HEK293T (cell line): ENCODE measurements at regions not wholly inside any gene's neighbourhood (a gene's known extent, or its start where the extent isn't known, plus 50 kb on each side); places are given as distances from the start of the nearest gene placed in this dataset.
"Not testable (repeated sequence)": the region's sequence is repeated elsewhere in the genome, so short reads cannot be mapped to it uniquely, and the experiment has no call there.

Experiments used
- CTCF ChIA-PET: fragments of 350-600 bp; formaldehyde crosslinking; extraction: SDS; loops from one replicate; lab custom pipeline; 2021; ENCODE audit warnings: antibody characterized with exemption, inconsistent platforms; lab: Yijun Ruan, JAX
- POLR2A ChIA-PET: fragments of 350-600 bp; formaldehyde crosslinking; extraction: SDS; loops from one replicate; lab custom pipeline; 2020; ENCODE audit warnings: antibody characterized with exemption, inconsistent platforms; lab: Yijun Ruan, JAX
- DNase-seq: peaks from one replicate; pipeline ENCODE4 v3.0.0; 2012; ENCODE audit warnings: mixed read lengths; ENCODE audit errors: extremely low spot score
- ARNT ChIP-seq: fragments of 450-650 bp; IDR thresholded peaks from 2 replicates; pipeline ENCODE4 v1.6.1; 2017; ENCODE audit warnings: mild to moderate bottlenecking
- BHLHE40 ChIP-seq: fragments of 450-650 bp; IDR thresholded peaks from 2 replicates; pipeline ENCODE4 v1.6.1; 2016; ENCODE audit warnings: mild to moderate bottlenecking, moderate library complexity, borderline replicate concordance
- CTBP1 ChIP-seq: fragments of 450-650 bp; IDR thresholded peaks from 2 replicates; pipeline ENCODE4 v1.6.1; 2016; ENCODE audit warnings: borderline replicate concordance
- ELF4 ChIP-seq: fragments of 450-650 bp; IDR thresholded peaks from 2 replicates; pipeline ENCODE4 v1.6.1; 2017; ENCODE audit warnings: antibody characterized with exemption
- FOXA1 ChIP-seq: fragments of 450-650 bp; IDR thresholded peaks from 2 replicates; pipeline ENCODE4 v1.6.1; 2016; ENCODE audit warnings: mild to moderate bottlenecking
- FOXK2 ChIP-seq: fragments of 450-650 bp; IDR thresholded peaks from 2 replicates; pipeline ENCODE4 v1.6.1; 2016; ENCODE audit warnings: mild to moderate bottlenecking
- FOXM1 ChIP-seq: fragments of 450-650 bp; IDR thresholded peaks from 2 replicates; pipeline ENCODE4 v1.6.1; 2017; ENCODE audit warnings: mild to moderate bottlenecking, borderline replicate concordance
- HDGF ChIP-seq: fragments of 450-650 bp; IDR thresholded peaks from 2 replicates; pipeline ENCODE4 v1.6.1; 2017; ENCODE audit warnings: antibody characterized with exemption, borderline replicate concordance
- L3MBTL2 ChIP-seq: fragments of 450-650 bp; conservative IDR thresholded peaks from 2 replicates; pipeline ENCODE4 v1.6.1; 2016; ENCODE audit warnings: mild to moderate bottlenecking
- LEF1 ChIP-seq: fragments of 450-650 bp; IDR thresholded peaks from 2 replicates; pipeline ENCODE4 v1.6.1; 2017; ENCODE audit warnings: mild to moderate bottlenecking, borderline replicate concordance
- NFRKB ChIP-seq: fragments of 450-650 bp; IDR thresholded peaks from 2 replicates; pipeline ENCODE4 v1.6.1; 2016; ENCODE audit warnings: mild to moderate bottlenecking, moderate library complexity
- SP1 ChIP-seq: fragments of 450-650 bp; IDR thresholded peaks from 2 replicates; pipeline ENCODE4 v1.6.1; 2017
- SUZ12 ChIP-seq: fragments of 450-650 bp; IDR thresholded peaks from 2 replicates; pipeline ENCODE4 v1.6.1; 2016; ENCODE audit warnings: mild to moderate bottlenecking
- TARDBP ChIP-seq: fragments of 450-650 bp; IDR thresholded peaks from 2 replicates; pipeline ENCODE4 v1.6.1; 2016
- ZNF384 ChIP-seq: fragments of 450-650 bp; IDR thresholded peaks from 2 replicates; pipeline ENCODE4 v1.6.1; 2016
- TF ChIP-seq, protein P1 (sequence below): fragments of 450-650 bp; IDR thresholded peaks from 2 replicates; pipeline ENCODE4 v1.6.1; 2016

DNA sequence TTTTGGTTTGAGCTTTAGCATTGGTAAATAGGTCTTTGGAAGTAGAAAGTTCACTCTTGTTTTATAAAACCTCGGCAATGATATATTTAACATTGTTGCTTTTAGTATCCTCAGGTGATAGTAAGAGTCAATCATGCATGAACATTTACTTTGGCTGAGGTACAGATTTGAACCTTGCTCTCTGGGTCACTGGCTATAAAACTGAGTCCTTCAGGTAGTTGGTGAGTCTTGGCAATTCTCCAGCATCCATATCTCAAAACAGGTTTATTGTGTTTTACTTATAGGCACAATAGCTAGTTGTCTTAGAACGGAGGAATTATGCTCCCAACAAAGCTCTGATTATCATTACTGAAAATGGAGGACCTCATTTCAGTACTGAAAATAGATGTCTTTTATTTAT lies 75.1 kb downstream of the MAT2B start:
- CTCF ChIA-PET = no interaction called here
- TF ChIP-seq ZNF384 = no peak
- no peak for TF ChIP-seq HDGF
- TF ChIP-seq LEF1 = no peak
- no peak for TF ChIP-seq CTBP1
- no peak for TF ChIP-seq ELF4
- no peak for TF ChIP-seq ARNT
- no peak for TF ChIP-seq SUZ12
- no peak for TF ChIP-seq FOXK2
- no peak for TF ChIP-seq FOXA1
- TF ChIP-seq NFRKB = no peak
- no peak for TF ChIP-seq L3MBTL2
- TF ChIP-seq, protein P1, sequence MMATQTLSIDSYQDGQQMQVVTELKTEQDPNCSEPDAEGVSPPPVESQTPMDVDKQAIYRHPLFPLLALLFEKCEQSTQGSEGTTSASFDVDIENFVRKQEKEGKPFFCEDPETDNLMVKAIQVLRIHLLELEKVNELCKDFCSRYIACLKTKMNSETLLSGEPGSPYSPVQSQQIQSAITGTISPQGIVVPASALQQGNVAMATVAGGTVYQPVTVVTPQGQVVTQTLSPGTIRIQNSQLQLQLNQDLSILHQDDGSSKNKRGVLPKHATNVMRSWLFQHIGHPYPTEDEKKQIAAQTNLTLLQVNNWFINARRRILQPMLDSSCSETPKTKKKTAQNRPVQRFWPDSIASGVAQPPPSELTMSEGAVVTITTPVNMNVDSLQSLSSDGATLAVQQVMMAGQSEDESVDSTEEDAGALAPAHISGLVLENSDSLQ = no peak
- TF ChIP-seq SP1 = no peak
- no peak for TF ChIP-seq BHLHE40
- TF ChIP-seq FOXM1 = no peak
- TF ChIP-seq TARDBP = no peak
- DNase-seq = no peak
- POLR2A ChIA-PET = no interaction called here

GRCh38 chr5:163583491-163584153 lies 78.2 kb downstream of the MAT2B start:
- DNase-seq, POLR2A ChIA-PET, CTCF ChIA-PET: not testable (repeated sequence)

GRCh38 chr5:163585206-163585605 lies 79.8 kb downstream of the MAT2B start:
- ChIA-PET CTCF (no interaction called here), POLR2A (no interaction called here)
- TF ChIP-seq CTBP1 = no peak
- no peak for TF ChIP-seq FOXM1
- no peak for TF ChIP-seq FOXA1
- TF ChIP-seq, protein P1 = no peak
- TF ChIP-seq FOXK2 = no peak
- TF ChIP-seq TARDBP = no peak
- no peak for TF ChIP-seq ARNT
- TF ChIP-seq L3MBTL2 = no peak
- TF ChIP-seq SP1 = no peak
- no peak for TF ChIP-seq BHLHE40
- no peak for DNase-seq

GRCh38 chr5:163586531-163586956 lies 81.1 kb downstream of the MAT2B start:
- ChIA-PET POLR2A (no interaction called here), CTCF (no interaction called here)
- TF ChIP-seq FOXM1 = no peak
- TF ChIP-seq TARDBP = no peak
- TF ChIP-seq HDGF = no peak
- TF ChIP-seq, protein P1 = no peak
- no peak for TF ChIP-seq CTBP1
- TF ChIP-seq FOXK2 = no peak
- TF ChIP-seq BHLHE40 = no peak
- no peak for TF ChIP-seq ZNF384
- TF ChIP-seq LEF1 = no peak
- no peak for TF ChIP-seq L3MBTL2
- no peak for TF ChIP-seq FOXA1
- no peak for TF ChIP-seq SUZ12
- no peak for TF ChIP-seq SP1
- TF ChIP-seq NFRKB = no peak
- TF ChIP-seq ARNT = no peak
- no peak for TF ChIP-seq ELF4
- no peak for DNase-seq

- no peak for DNase-seq
- ChIA-PET CTCF (no interaction called here), POLR2A (no interaction called here)
- no peak for TF ChIP-seq L3MBTL2
- no peak for TF ChIP-seq ELF4
- no peak for TF ChIP-seq BHLHE40
- no peak for TF ChIP-seq LEF1
- TF ChIP-seq, protein P1 = no peak
Observed at GRCh38 chr5:163594951-163595350, 89.5 kb downstream of the MAT2B start.

- ChIA-PET CTCF (no interaction called here), POLR2A (no interaction called here)
- no peak for DNase-seq
- TF ChIP-seq HDGF (no peak), L3MBTL2 (no peak), LEF1 (no peak), FOXA1 (no peak), CTBP1 (no peak), ARNT (no peak), TARDBP (no peak), ZNF384 (no peak), SP1 (no peak), ELF4 (no peak), SUZ12 (no peak), FOXK2 (no peak), BHLHE40 (no peak), NFRKB (no peak), FOXM1 (no peak)
- TF ChIP-seq, protein P1 = no peak
Observed at GRCh38 chr5:163595932-163596607, 90.7 kb downstream of the MAT2B start.
